HEK293T (cell line): ENCODE measurements at regions not wholly inside any gene's neighbourhood (a gene's known extent, or its start where the extent isn't known, plus 50 kb on each side); places are given as distances from the start of the nearest gene placed in this dataset.

Experiments
- CTCF ChIA-PET: fragments of 350-600 bp; formaldehyde crosslinking; extraction: SDS; loops from one replicate; lab custom pipeline; 2021; ENCODE audit warnings: antibody characterized with exemption, inconsistent platforms; lab: Yijun Ruan, JAX
- POLR2A ChIA-PET: fragments of 350-600 bp; formaldehyde crosslinking; extraction: SDS; loops from one replicate; lab custom pipeline; 2020; ENCODE audit warnings: antibody characterized with exemption, inconsistent platforms; lab: Yijun Ruan, JAX
- DNase-seq: peaks from one replicate; pipeline ENCODE4 v3.0.0; 2012; ENCODE audit warnings: mixed read lengths; ENCODE audit errors: extremely low spot score
- ARNT ChIP-seq: fragments of 450-650 bp; IDR thresholded peaks from 2 replicates; pipeline ENCODE4 v1.6.1; 2017; ENCODE audit warnings: mild to moderate bottlenecking
- BHLHE40 ChIP-seq: fragments of 450-650 bp; IDR thresholded peaks from 2 replicates; pipeline ENCODE4 v1.6.1; 2016; ENCODE audit warnings: mild to moderate bottlenecking, moderate library complexity, borderline replicate concordance
- CTBP1 ChIP-seq: fragments of 450-650 bp; IDR thresholded peaks from 2 replicates; pipeline ENCODE4 v1.6.1; 2016; ENCODE audit warnings: borderline replicate concordance
- ELF4 ChIP-seq: fragments of 450-650 bp; IDR thresholded peaks from 2 replicates; pipeline ENCODE4 v1.6.1; 2017; ENCODE audit warnings: antibody characterized with exemption
- FOXA1 ChIP-seq: fragments of 450-650 bp; IDR thresholded peaks from 2 replicates; pipeline ENCODE4 v1.6.1; 2016; ENCODE audit warnings: mild to moderate bottlenecking
- FOXK2 ChIP-seq: fragments of 450-650 bp; IDR thresholded peaks from 2 replicates; pipeline ENCODE4 v1.6.1; 2016; ENCODE audit warnings: mild to moderate bottlenecking
- FOXM1 ChIP-seq: fragments of 450-650 bp; IDR thresholded peaks from 2 replicates; pipeline ENCODE4 v1.6.1; 2017; ENCODE audit warnings: mild to moderate bottlenecking, borderline replicate concordance
- HDGF ChIP-seq: fragments of 450-650 bp; IDR thresholded peaks from 2 replicates; pipeline ENCODE4 v1.6.1; 2017; ENCODE audit warnings: antibody characterized with exemption, borderline replicate concordance
- L3MBTL2 ChIP-seq: fragments of 450-650 bp; conservative IDR thresholded peaks from 2 replicates; pipeline ENCODE4 v1.6.1; 2016; ENCODE audit warnings: mild to moderate bottlenecking
- LEF1 ChIP-seq: fragments of 450-650 bp; IDR thresholded peaks from 2 replicates; pipeline ENCODE4 v1.6.1; 2017; ENCODE audit warnings: mild to moderate bottlenecking, borderline replicate concordance
- NFRKB ChIP-seq: fragments of 450-650 bp; IDR thresholded peaks from 2 replicates; pipeline ENCODE4 v1.6.1; 2016; ENCODE audit warnings: mild to moderate bottlenecking, moderate library complexity
- SP1 ChIP-seq: fragments of 450-650 bp; IDR thresholded peaks from 2 replicates; pipeline ENCODE4 v1.6.1; 2017
- SUZ12 ChIP-seq: fragments of 450-650 bp; IDR thresholded peaks from 2 replicates; pipeline ENCODE4 v1.6.1; 2016; ENCODE audit warnings: mild to moderate bottlenecking
- TARDBP ChIP-seq: fragments of 450-650 bp; IDR thresholded peaks from 2 replicates; pipeline ENCODE4 v1.6.1; 2016
- ZNF384 ChIP-seq: fragments of 450-650 bp; IDR thresholded peaks from 2 replicates; pipeline ENCODE4 v1.6.1; 2016
- TF ChIP-seq, protein P1 (sequence below): fragments of 450-650 bp; IDR thresholded peaks from 2 replicates; pipeline ENCODE4 v1.6.1; 2016

GRCh38 chr9:8085986-8086385 is 286.4 kb upstream of the DMAC1 start:
- CTCF ChIA-PET = no interaction called here
- DNase-seq = no peak
- TF ChIP-seq LEF1 = no peak
- TF ChIP-seq SUZ12 = no peak
- TF ChIP-seq FOXA1 = no peak
- TF ChIP-seq HDGF = no peak
- no peak for TF ChIP-seq ARNT
- no peak for TF ChIP-seq ELF4
- no peak for TF ChIP-seq BHLHE40
- POLR2A ChIA-PET = no interaction called here

DNA sequence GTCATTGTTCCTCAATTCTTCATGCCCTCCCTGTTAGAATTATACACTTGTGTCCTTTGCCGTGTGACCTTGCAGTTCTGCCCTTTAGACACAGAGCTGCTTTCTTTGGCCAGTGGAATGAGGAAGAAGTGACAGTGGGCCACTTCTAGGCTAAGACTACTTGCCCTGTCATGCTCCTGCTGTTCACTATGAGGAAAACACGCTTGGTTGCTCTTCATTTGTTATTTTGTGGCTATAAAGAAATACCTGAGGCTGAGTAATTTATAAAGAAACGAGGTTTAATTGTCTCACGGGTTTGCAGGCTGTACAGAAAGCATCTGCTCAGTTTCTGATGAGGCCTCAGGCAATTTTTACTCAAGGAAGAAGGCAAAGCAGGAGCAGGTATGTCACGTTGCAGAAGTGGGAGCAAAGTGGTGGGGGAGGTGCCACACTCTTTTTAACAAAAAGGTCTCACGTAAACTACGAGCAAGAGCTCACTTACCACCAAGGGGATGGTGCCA is 279.1 kb upstream of the DMAC1 start:
- no peak for TF ChIP-seq BHLHE40
- TF ChIP-seq FOXA1 = no peak
- no peak for TF ChIP-seq L3MBTL2
- TF ChIP-seq HDGF = no peak
- no peak for TF ChIP-seq ZNF384
- no peak for TF ChIP-seq FOXK2
- no peak for TF ChIP-seq ELF4
- TF ChIP-seq CTBP1 = no peak
- TF ChIP-seq LEF1 = no peak
- no peak for TF ChIP-seq SP1
- TF ChIP-seq ARNT = no peak
- no peak for TF ChIP-seq TARDBP
- no peak for DNase-seq
- ChIA-PET POLR2A (no interaction called here), CTCF (no interaction called here)

- POLR2A ChIA-PET = no interaction called here
- CTCF ChIA-PET = no interaction called here
- TF ChIP-seq LEF1 = no peak
- no peak for TF ChIP-seq FOXK2
- TF ChIP-seq L3MBTL2 = no peak
- TF ChIP-seq ELF4 = no peak
- no peak for TF ChIP-seq SP1
- TF ChIP-seq TARDBP = no peak
- no peak for TF ChIP-seq HDGF
- TF ChIP-seq CTBP1 = no peak
- no peak for TF ChIP-seq BHLHE40
- TF ChIP-seq SUZ12 = no peak
- no peak for TF ChIP-seq FOXM1
- no peak for DNase-seq
These were observed 275.2 kb upstream of the DMAC1 start for GRCh38 chr9:8074713-8075286.

DNA sequence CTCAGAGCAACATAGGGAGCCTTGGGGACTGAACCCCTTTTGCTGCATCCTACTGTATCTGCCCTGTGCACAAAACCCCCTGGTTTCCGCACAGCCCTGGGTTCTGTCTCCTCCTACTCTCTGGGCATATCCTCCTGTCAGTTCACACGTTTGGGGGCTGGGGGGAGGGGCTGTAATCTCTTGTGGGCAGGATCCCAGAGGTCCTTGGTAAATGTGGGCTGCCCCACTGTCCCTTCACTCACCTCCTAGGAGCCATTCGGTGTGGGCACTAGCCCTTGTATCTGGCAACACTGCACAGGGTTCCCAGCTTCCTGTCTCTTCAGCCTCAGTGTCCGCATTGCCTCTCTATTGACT is 271.8 kb upstream of the DMAC1 start:
- POLR2A ChIA-PET = no interaction called here

GRCh38 chr9:8070779-8071444 is 271.3 kb upstream of the DMAC1 start:
- DNase-seq = no peak
- CTCF ChIA-PET = no interaction called here
- POLR2A ChIA-PET = no interaction called here
- TF ChIP-seq SUZ12 = no peak
- no peak for TF ChIP-seq TARDBP
- TF ChIP-seq CTBP1 = no peak
- no peak for TF ChIP-seq ELF4
- no peak for TF ChIP-seq HDGF

More for the DNA sequence above, 271.8 kb upstream of the DMAC1 start:
- TF ChIP-seq ZNF384 (no peak), FOXA1 (no peak), FOXM1 (no peak), SUZ12 (no peak), LEF1 (no peak), ARNT (no peak), NFRKB (no peak), SP1 (no peak), FOXK2 (no peak)
- TF ChIP-seq, protein P1, sequence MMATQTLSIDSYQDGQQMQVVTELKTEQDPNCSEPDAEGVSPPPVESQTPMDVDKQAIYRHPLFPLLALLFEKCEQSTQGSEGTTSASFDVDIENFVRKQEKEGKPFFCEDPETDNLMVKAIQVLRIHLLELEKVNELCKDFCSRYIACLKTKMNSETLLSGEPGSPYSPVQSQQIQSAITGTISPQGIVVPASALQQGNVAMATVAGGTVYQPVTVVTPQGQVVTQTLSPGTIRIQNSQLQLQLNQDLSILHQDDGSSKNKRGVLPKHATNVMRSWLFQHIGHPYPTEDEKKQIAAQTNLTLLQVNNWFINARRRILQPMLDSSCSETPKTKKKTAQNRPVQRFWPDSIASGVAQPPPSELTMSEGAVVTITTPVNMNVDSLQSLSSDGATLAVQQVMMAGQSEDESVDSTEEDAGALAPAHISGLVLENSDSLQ = no peak
- CTCF ChIA-PET = no interaction called here
- DNase-seq = no peak

DNA sequence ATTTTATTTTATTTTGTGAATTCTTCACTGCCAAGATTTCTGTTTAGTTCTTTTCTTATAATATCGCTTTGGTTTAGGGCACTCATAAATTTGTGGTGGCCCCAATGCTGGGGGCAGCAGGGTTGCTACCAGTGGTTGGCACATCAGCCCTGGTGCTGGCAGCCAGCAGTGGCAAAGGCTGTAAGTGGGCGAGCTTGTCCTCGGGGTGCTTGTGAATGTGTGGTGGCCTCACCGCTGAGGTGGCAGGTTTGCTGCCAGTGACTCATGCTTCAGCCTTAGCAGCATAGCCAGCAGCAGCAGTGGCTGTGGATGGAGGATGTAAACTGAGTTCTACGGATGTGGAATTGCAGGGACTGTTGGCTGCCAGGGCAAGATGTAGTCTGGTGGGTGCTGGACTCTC is 262.9 kb upstream of the DMAC1 start:
- no peak for DNase-seq
- no peak for TF ChIP-seq ARNT
- TF ChIP-seq CTBP1 = no peak
- ChIA-PET POLR2A (no interaction called here), CTCF (no interaction called here)

DNA sequence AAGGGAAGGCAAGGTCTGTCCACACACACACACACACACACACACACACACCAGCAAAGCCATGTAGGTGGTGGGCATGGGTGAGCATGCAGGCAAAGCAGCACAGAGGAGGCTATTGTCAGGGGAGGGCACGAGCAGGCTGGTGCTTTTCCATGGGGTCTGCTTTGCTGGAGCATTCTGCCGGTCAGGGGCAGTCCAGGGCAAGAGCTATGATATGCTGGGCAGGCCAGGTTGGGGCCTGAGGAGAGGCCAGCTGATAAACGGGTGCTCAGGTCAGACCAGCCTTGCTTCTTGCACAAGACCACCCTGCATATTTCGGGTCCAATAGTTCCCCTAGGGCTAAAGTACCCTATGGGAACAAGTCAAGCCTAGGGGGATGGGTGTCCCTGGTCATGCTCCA is 253.9 kb upstream of the DMAC1 start:
- POLR2A ChIA-PET = no interaction called here
- CTCF ChIA-PET = no interaction called here
- no peak for DNase-seq
- TF ChIP-seq ELF4 = no peak
- TF ChIP-seq SUZ12 = no peak
- no peak for TF ChIP-seq TARDBP
- TF ChIP-seq L3MBTL2 = no peak
- TF ChIP-seq BHLHE40 = no peak
- TF ChIP-seq FOXM1 = no peak
- TF ChIP-seq SP1 = no peak
- no peak for TF ChIP-seq LEF1
- TF ChIP-seq FOXK2 = no peak
- no peak for TF ChIP-seq FOXA1

DNA sequence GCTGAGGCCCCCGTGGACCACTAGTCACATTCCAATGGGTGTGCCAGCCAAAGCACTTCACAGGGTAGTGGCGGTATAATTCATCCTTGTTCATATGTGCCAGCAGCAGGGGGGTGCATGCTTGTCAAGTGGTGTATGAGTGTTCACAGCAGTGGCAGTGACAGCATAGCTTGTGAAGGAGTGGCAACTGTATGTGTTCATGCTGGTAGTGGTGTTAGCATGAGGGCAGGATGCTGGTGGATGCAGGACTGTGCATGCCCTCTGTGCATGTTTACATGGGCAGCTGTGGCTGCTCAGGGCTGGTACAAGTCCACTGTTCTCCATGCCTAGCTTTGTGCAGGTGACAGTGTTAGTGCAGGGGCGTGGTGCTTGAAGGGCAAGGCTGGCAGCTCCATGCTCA is 253.4 kb upstream of the DMAC1 start:
- ChIA-PET CTCF (no interaction called here), POLR2A (no interaction called here)
- TF ChIP-seq FOXK2 (no peak), CTBP1 (no peak)
- TF ChIP-seq, protein P1 = no peak
- DNase-seq = no peak
